Tibial nerve (tissue), 3 donors: ENCODE measurements at regions not wholly inside any gene's neighbourhood (a gene's known extent, or its start where the extent isn't known, plus 50 kb on each side); places are given as distances from the start of the nearest gene placed in this dataset.

ENCODE experiments used
- POLR2A ChIP-seq, 2 donors: fragments of 450-650 bp; IDR thresholded peaks; one replicate each; pipeline ENCODE4 v1.6.1; 2017; ENCODE audit warnings: antibody characterized with exemption in 2 of 2, mild to moderate bottlenecking in 2 of 2, moderate library complexity in 2 of 2
- TF ChIP-seq, protein P1 (sequence below), 5 experiments: fragments of 200-600 bp in 3 of 5; fragments of 450-650 bp in 2 of 5; sonication (generic) in 3 of 5; IDR thresholded peaks; one replicate each; pipeline ENCODE4 v1.5.1; 2016 to 2019; ENCODE audit warnings: antibody characterized with exemption in 5 of 5, mild to moderate bottlenecking in 3 of 5, moderate library complexity in 2 of 5

GRCh38 chr6:13870214-13870830 lies 54.4 kb upstream of the RNF182 start:
- TF ChIP-seq, protein P1, sequence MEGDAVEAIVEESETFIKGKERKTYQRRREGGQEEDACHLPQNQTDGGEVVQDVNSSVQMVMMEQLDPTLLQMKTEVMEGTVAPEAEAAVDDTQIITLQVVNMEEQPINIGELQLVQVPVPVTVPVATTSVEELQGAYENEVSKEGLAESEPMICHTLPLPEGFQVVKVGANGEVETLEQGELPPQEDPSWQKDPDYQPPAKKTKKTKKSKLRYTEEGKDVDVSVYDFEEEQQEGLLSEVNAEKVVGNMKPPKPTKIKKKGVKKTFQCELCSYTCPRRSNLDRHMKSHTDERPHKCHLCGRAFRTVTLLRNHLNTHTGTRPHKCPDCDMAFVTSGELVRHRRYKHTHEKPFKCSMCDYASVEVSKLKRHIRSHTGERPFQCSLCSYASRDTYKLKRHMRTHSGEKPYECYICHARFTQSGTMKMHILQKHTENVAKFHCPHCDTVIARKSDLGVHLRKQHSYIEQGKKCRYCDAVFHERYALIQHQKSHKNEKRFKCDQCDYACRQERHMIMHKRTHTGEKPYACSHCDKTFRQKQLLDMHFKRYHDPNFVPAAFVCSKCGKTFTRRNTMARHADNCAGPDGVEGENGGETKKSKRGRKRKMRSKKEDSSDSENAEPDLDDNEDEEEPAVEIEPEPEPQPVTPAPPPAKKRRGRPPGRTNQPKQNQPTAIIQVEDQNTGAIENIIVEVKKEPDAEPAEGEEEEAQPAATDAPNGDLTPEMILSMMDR (IDR thresholded peaks at IDR 0.05) = no peak
- TF ChIP-seq POLR2A (IDR thresholded peaks at IDR 0.05) = no peak
